B cell (primary cell): ENCODE measurements at regions not wholly inside any gene's neighbourhood (a gene's known extent, or its start where the extent isn't known, plus 50 kb on each side); places are given as distances from the start of the nearest gene placed in this dataset.

Experiments used
- ATAC-seq: fragments of 200-7000 bp; cut with Tn5 transposase; one replicate; pipeline ENCODE4 v1.10.0; 2021; ENCODE audit warnings: low read depth, mild to moderate bottlenecking, moderate number of reproducible peaks, moderate library complexity
- CTCF ChIA-PET: fragments of 350-600 bp; sonication (Branson Sonifier 250); formaldehyde crosslinking; loops from one replicate; lab custom pipeline; 2021; ENCODE audit warnings: antibody characterized with exemption, inconsistent platforms; lab: Charles Lee
- POLR2A ChIA-PET: fragments of 350-600 bp; sonication (Branson Sonifier 250); formaldehyde crosslinking; loops from one replicate; lab custom pipeline; 2021; ENCODE audit warnings: antibody characterized with exemption; lab: Charles Lee
- DNase-seq: peaks from one replicate; pipeline ENCODE4 v3.0.0; 2013
- H2AFZ ChIP-seq: 2 replicates; pipeline ENCODE4 v1.6.1; 2012; ENCODE audit warnings: mild to moderate bottlenecking, low read depth, low read length; ENCODE audit not compliant: insufficient read depth, poor library complexity, severe bottlenecking
- H3K27ac ChIP-seq, 2 donors: 1 replicate in 1 of 2; 2 replicates in 1 of 2; pipeline ENCODE4 v1.5.1; 2012 to 2013; ENCODE audit warnings: low read length in 2 of 2, mild to moderate bottlenecking in 2 of 2, moderate library complexity in 1 of 2
- H3K27me3 ChIP-seq, 4 experiments: fragments of 200-600 bp in 1 of 4; sonication (generic) in 1 of 4; replicated peaks in 1 of 4; 1 replicate in 2 of 4; 2 replicates in 2 of 4; pipeline versions ENCODE4 v1.6.1 to v1.7.0; 2013 to 2016; ENCODE audit warnings: low read length in 3 of 4, mild to moderate bottlenecking in 2 of 4, mixed read lengths in 1 of 4, moderate library complexity in 1 of 4; ENCODE audit not compliant: insufficient read depth in 4 of 4, control insufficient read depth in 3 of 4; ENCODE audit errors: control extremely low read depth in 1 of 4
- H3K36me3 ChIP-seq, 2 experiments: replicated peaks in 1 of 2; 1 replicate in 1 of 2; 2 replicates in 1 of 2; pipeline versions ENCODE4 v1.6.1 to v1.7.1; 2013; ENCODE audit warnings: low read length in 1 of 2; ENCODE audit not compliant: insufficient read depth in 2 of 2, control insufficient read depth in 1 of 2; ENCODE audit errors: control extremely low read depth in 1 of 2, extremely low read depth in 1 of 2
- H3K4me1 ChIP-seq, 2 donors: fragments of 200-600 bp in 1 of 2; sonication (generic) in 1 of 2; 1 replicate in 1 of 2; 2 replicates in 1 of 2; pipeline versions ENCODE4 v1.5.1 to v1.6.1; 2013 to 2017; ENCODE audit warnings: low read length in 2 of 2; ENCODE audit not compliant: control insufficient read depth in 2 of 2, insufficient read depth in 2 of 2
- H3K4me2 ChIP-seq: replicated peaks from 2 replicates; pipeline ENCODE3; 2012; ENCODE audit warnings: mild to moderate bottlenecking, low read depth, low read length; ENCODE audit not compliant: poor library complexity, severe bottlenecking
- H3K4me3 ChIP-seq, 5 experiments: fragments of 200-600 bp in 1 of 5; sonication (generic) in 1 of 5; 1 replicate in 3 of 5; 2 replicates in 2 of 5; pipeline versions ENCODE4 v1.5.1 to v1.7.0; 2011 to 2016; ENCODE audit warnings: low read length in 4 of 5, mild to moderate bottlenecking in 4 of 5, low read depth in 2 of 5, control low read depth in 1 of 5, moderate library complexity in 1 of 5; ENCODE audit not compliant: insufficient read depth in 1 of 5; ENCODE audit errors: control extremely low read depth in 1 of 5, extremely low read depth in 1 of 5
- H3K79me2 ChIP-seq: fragments of 200-600 bp; sonication (generic); one replicate; pipeline ENCODE4 v1.6.0; 2016; ENCODE audit warnings: low read length; ENCODE audit not compliant: control insufficient read depth, insufficient read depth
- H3K9ac ChIP-seq: fragments of 200-600 bp; sonication (generic); 2 replicates; pipeline ENCODE4 v1.6.1; 2017; ENCODE audit warnings: mild to moderate bottlenecking, low read length, moderate library complexity
- H3K9me3 ChIP-seq, 3 donors: one replicate each; pipeline versions ENCODE4 v1.6.1 to v1.7.1; 2013; ENCODE audit warnings: low read length in 2 of 3; ENCODE audit not compliant: control insufficient read depth in 2 of 3, insufficient read depth in 1 of 3; ENCODE audit errors: control extremely low read depth in 1 of 3
- H4K20me1 ChIP-seq: 2 replicates; pipeline ENCODE4 v1.6.0; 2012; ENCODE audit warnings: mild to moderate bottlenecking, low read length; ENCODE audit not compliant: insufficient read depth, control insufficient read depth, poor library complexity, severe bottlenecking
- H3K27ac Mint-ChIP-seq: one replicate; pipeline ENCODE4 v1.8.0; 2021; ENCODE audit warnings: mixed read lengths
- H3K27me3 Mint-ChIP-seq: one replicate; pipeline ENCODE4 v1.8.0; 2021; ENCODE audit warnings: mixed read lengths
- H3K4me1 Mint-ChIP-seq: one replicate; pipeline ENCODE4 v1.8.0; 2021; ENCODE audit warnings: mixed read lengths
- H3K4me3 Mint-ChIP-seq: one replicate; pipeline ENCODE4 v1.8.0; 2021; ENCODE audit warnings: mixed read lengths
- H3K9me3 Mint-ChIP-seq: one replicate; pipeline ENCODE4 v1.8.0; 2022; ENCODE audit warnings: mixed read lengths; ENCODE audit not compliant: insufficient read depth
- EZH2 ChIP-seq: IDR thresholded peaks from 2 replicates; pipeline ENCODE4 v1.6.1; 2012; ENCODE audit warnings: borderline replicate concordance, low read depth, mild to moderate bottlenecking, moderate library complexity, low read length; ENCODE audit not compliant: insufficient read depth, poor library complexity, severe bottlenecking
- WGBS: methylation state at CpG from one replicate; pipeline ENCODE4 v1.1.5; 2013; ENCODE audit warnings: missing lambda C conversion rate; ENCODE audit not compliant: insufficient coverage; 5-methylcytosine and 5-hydroxymethylcytosine counted together
- intact Hi-C: fragments of 100-400 bp; cut with micrococcal nuclease; formaldehyde crosslinking; loops from one replicate; pipeline ENCODE4 v1.10.0; 2022
- TF ChIP-seq, protein P1 (sequence below): fragments of 200-600 bp; IDR thresholded peaks from one replicate; pipeline ENCODE4 v1.8.0; 2022; ENCODE audit warnings: antibody characterized with exemption, mild to moderate bottlenecking

- Histone ChIP-seq H3K27ac (no peak overlapping the region), H3K4me1 (no peaks in the 10 kb centered on the region), H3K27me3 (no peaks in the 10 kb centered on the region), H3K79me2 (no peaks in the 10 kb centered on the region), H3K9ac (no peak overlapping the region), H2AFZ (no peak overlapping the region), H3K4me2 (no peak overlapping the region), H3K4me3 (no peak overlapping the region), H3K36me3 (no peaks in the 10 kb centered on the region), H4K20me1 (no peaks in the 10 kb centered on the region), H3K9me3 (no peaks in the 10 kb centered on the region)
- no CpG with 5 or more reads among the region's 2 CpGs for WGBS
- ATAC-seq, result no peak
- H3K4me3 Mint-ChIP-seq, result no peak overlapping the region
- DNase-seq, result no peak
- POLR2A ChIA-PET, result no interaction called here
- H3K9me3 Mint-ChIP-seq, result no peaks in the 10 kb centered on the region
- intact Hi-C loops, result no loop called here
- no peak overlapping the region for H3K27ac Mint-ChIP-seq
- TF ChIP-seq, protein P1, sequence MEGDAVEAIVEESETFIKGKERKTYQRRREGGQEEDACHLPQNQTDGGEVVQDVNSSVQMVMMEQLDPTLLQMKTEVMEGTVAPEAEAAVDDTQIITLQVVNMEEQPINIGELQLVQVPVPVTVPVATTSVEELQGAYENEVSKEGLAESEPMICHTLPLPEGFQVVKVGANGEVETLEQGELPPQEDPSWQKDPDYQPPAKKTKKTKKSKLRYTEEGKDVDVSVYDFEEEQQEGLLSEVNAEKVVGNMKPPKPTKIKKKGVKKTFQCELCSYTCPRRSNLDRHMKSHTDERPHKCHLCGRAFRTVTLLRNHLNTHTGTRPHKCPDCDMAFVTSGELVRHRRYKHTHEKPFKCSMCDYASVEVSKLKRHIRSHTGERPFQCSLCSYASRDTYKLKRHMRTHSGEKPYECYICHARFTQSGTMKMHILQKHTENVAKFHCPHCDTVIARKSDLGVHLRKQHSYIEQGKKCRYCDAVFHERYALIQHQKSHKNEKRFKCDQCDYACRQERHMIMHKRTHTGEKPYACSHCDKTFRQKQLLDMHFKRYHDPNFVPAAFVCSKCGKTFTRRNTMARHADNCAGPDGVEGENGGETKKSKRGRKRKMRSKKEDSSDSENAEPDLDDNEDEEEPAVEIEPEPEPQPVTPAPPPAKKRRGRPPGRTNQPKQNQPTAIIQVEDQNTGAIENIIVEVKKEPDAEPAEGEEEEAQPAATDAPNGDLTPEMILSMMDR, result no peak
- TF ChIP-seq EZH2, result no peak
- CTCF ChIA-PET, result no interaction called here
- no peaks in the 10 kb centered on the region for H3K4me1 Mint-ChIP-seq
- H3K27me3 Mint-ChIP-seq, result no peaks in the 10 kb centered on the region
Observed at GRCh38 chr12:74848006-74848405, 310.4 kb downstream of the ATXN7L3B start.

- ATAC-seq (no peak), DNase-seq (no peak)
- Mint-ChIP-seq H3K27me3 (no peaks in the 10 kb centered on the region), H3K9me3 (no peaks in the 10 kb centered on the region), H3K27ac (no peak overlapping the region), H3K4me3 (no peak overlapping the region), H3K4me1 (no peaks in the 10 kb centered on the region)
- Histone ChIP-seq H3K4me2 (no peak overlapping the region), H3K4me1 (no peaks in the 10 kb centered on the region), H3K79me2 (no peaks in the 10 kb centered on the region), H2AFZ (no peak overlapping the region), H3K27ac (no peak overlapping the region), H3K27me3 (no peaks in the 10 kb centered on the region), H4K20me1 (no peaks in the 10 kb centered on the region), H3K36me3 (no peaks in the 10 kb centered on the region), H3K9me3 (no peaks in the 10 kb centered on the region), H3K9ac (no peak overlapping the region), H3K4me3 (no peak overlapping the region)
- intact Hi-C loops, result no loop called here
- CTCF ChIA-PET, result no interaction called here
- WGBS, result no CpG with 5 or more reads among the region's 1 CpG
- POLR2A ChIA-PET, result no interaction called here
- TF ChIP-seq, protein P1, result no peak
- no peak for TF ChIP-seq EZH2
Observed at GRCh38 chr12:74849801-74850200, 312.2 kb downstream of the ATXN7L3B start.
